GM19043 (cell line): ENCODE measurements at regions not wholly inside any gene's neighbourhood (a gene's known extent, or its start where the extent isn't known, plus 50 kb on each side); places are given as distances from the start of the nearest gene placed in this dataset.
"Not testable (repeated sequence)": the region's sequence is repeated elsewhere in the genome, so short reads cannot be mapped to it uniquely, and the experiment has no call there.

Source experiments
- ATAC-seq: cut with Tn5 transposase; IDR thresholded peaks from one replicate; pipeline ENCODE4 v1.9.1; 2021; ENCODE audit warnings: low read depth; ENCODE audit not compliant: unreplicated experiment

DNA sequence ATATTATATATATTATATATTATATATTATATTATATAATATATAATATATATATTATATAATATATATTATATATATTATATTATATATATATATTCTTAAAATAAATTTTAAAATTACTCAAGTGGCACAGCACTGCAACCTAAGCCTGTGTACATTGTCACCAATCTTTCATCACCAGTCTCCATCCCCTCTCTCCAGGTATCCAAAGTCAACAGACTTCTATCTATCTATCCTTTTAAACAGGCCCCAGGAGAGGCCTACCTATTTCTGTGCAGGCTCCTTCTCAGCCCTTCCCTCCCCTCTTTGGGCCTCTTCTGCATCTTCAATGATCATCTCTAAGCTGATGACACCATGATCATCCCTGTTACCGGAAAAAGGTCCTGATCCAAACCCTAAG is 111.7 kb downstream of the RHOU start:
- ATAC-seq: no peak

DNA sequence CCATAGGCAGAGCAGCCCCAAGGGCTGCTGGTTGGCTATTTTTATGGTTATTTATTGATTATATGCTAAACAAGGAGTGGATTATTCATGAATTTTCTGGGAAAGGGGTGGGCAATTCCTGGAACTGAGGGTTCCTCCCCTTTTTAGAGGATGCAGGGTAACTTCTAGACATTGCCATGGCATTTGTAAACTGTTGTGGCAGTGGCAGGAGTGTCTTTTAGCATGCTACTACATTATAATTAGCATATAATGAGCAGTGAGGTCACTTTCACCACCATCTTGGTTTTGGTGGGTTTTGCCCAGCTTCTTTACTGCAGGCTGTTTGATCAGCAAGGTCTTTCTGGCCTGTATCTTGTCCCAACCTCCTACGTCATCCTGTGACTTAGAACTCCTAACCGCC is 112.2 kb downstream of the RHOU start:
- not testable (repeated sequence) for ATAC-seq

DNA sequence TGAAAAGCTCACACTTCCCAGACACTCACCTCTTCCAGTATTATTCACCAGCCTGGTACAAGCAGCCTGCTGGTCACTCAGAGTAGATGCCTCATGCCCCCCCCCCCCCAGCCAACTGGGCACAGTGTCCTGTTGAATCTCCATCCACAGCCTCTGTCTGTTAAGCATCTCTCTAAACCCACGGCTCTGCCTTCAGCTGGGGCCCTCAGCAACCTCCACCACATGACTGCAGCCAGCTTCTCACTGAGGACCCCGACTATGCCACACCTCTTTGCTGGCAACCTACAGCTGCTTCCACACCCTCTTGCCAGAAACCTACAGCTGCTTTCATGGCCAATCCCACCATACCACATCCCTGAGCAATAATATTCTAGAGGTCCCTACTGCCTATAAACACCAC is 113.1 kb downstream of the RHOU start:
- no peak for ATAC-seq

DNA sequence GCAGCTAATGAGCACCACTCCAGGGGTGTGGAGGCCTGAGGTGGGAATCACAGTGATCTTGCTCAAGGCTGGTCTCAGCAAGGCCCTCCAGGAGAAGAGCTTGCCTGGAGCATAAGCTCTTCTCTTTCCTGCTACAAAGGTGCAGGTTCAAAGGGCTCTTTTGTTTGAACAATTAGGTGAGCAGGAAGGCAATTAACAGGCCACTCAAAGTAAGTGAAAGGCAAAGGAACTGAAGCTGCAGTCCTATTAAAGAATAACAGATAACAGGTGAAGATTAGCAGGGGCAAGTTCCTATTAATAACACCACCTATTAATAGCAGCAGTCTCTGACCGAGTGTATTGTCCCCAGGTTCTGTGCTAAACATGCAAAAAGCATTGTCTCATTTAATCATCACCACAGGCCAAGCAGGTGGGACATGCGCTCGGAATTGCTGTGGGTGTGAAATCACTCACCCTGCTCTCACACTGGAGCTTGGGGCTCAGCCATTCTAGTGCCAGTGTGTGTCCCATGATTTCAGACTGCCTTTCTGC is 113.8 kb downstream of the RHOU start:
- ATAC-seq: peak; percentile 81

DNA sequence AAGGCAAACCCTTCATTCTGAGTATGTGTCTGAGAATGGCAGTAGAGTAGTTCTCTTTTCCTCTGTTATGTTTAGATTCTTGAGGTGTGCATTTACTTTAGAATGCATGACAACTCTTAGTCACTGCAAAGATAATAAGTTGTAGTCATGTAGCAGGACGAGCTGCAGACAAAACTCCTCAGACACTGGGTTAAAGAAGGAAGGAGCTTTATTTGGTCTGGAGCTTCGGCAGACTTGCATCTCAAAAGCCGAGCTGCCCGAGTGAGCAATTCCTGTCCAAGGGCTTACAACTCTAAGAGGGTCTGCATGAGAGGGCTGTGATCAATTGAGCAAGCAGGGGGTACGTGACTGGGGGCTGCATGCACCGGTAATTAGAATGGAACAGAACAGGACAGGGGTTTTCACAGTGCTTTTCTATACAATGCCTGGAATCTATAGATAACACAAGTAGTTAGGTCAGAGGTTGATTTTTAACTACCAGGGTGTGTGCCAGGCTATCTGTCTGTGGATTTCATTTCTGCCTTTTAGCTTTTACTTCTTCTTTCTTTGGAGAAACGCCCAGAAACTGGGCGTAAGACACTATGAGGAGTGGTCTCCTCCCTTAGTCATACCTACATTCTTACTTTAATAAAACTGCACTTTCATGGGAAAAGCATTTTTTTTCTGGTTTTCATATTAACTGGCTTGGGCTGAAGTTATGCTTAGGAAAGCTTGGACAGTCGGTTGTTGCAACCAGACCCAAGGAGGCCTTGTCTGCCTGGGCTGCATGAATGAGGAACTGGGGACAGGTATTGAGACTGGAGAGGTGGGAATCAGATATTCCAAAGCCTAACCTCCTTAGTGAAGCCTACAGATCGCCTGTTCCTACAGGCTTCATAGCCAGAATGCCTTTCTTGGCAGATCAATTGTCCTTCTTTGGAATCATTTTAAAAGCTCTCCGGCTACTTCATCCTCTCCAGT is 115.1 kb downstream of the RHOU start:
- ATAC-seq: no peak

DNA sequence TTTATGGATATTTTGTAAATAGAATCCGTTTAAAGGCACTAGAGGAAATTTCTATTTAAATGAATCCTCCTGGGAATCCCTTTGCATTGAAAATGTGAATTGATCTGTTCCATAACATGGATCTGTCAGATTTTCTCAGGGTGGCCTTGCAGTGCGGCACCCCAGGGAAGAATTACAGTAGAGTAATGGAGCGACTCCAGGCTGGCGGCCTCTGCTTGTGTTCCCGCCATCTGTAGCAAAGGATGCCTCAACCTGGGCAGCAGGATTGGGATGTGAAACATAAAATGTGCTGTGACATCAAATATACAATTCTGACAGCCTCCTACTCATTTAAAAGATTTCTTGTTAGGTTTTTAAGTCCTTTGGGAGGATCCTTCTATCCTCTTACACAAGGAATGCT is 115.9 kb downstream of the RHOU start:
- no peak for ATAC-seq

DNA sequence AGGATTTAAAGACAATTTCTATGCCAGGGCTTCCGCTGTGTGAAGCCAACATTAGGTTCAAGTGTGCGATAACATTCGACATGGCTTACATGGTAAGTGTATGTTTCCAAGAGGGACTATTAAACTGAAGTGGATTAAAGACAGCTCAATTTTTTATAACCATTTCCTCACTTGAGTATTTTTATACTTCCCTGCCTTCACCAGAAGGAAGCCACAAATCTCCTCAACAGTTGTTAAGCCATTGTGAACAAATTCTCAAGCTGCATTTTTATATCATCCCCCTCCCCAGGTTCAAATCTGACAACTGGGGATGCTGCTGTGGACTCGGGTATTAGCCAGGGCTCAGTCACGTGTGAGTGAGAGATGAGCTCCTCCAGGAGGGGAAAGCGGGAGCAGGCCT is 116.3 kb downstream of the RHOU start:
- ATAC-seq: no peak

DNA sequence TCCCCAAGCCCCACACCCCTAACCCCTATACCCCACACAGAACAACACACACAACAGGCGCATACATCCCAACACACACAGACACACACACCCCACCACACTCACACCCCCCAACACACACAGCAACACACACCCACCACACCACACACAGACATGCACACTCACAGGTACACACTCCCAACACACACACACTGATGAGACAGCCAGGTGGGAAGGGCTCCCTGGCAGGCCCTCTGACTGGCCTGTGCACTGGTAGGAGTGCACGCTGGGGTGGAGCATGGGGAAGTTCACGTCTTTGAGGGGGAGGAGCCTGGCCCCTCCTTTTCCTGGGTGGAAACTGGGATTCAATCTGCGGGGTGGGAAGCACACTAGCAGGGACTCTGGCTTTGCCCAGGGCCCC is 116.7 kb downstream of the RHOU start:
- ATAC-seq: no peak

DNA sequence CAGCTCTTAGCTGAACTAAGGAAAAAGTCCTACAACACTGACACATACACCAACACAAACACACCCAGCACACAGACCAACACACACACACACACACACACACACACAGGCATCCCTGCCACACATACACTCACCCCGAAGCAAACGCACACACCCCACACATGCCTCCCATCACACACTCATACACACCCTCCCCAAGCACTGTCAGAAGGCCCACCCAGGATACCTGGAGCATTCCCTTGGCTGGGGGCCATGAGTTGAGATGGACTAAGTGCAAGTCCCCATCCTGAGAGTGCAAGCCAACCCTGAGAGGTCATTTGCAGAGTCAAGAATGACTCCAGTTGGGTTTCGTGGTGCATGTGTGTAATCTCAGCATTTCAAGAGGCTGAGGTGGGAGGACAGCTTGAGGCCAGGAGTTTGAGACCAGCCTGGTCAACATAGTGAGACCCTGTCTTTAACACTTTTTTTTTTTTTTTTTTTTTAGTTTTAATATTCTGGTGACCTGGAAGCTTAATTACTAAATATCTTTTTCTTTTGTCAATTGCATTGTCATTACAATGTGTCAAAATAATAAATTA is 117.3 kb downstream of the RHOU start:
- no peak for ATAC-seq

DNA sequence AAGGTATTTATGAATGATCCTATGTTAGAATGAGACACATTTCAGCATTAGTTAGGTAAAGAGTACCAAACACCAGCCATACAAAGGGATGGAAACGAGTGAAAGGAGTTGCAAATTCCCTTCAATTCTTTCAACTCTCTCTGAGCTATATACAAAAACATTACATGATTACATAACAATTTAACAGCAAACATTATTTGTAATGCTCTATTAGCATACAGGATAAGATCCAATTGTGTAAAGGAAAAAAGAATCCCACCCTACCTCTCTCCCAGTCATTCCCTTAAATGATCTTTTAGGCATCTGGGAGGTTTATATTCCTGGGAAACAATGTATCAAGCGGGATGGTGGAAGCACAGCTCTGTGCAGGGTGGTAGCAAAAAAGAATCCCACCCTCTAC is 117.9 kb downstream of the RHOU start:
- ATAC-seq: no peak

DNA sequence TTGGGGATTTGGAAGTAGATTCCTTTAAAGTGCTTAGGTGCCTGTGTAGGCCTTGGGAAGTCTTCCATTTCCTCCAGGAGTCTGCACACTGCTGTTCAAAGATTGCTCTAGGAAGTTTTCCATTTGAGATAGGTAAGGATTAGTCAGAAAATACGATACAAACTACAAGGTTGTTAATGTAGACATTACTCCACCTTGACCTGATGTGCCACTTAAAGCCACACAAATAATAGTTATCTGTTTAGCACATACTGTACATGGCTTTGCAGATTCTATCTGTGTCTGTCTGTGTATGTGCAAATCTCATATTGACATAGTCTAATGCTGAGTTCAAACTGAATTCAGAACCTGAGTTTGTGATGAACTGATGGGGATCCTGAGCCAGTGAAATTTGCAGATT is 118.4 kb downstream of the RHOU start:
- ATAC-seq: no peak

DNA sequence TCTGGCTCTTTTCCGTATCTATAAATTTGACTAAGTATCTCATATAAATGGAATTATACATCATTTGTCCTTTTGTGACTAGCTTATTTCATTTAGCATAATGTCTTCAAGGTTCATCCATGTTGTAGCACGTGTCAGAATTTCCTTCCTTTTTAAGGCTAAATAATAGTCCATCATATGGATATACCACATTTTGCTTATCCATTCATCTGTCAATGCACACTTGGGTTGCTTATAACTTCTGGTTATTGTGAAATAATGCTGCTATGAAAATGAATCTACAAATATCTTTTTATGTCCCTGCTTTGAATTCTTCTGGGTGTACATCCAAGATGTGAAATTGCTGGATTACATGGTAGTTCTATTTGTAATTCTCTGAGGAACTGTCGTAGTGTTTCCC is 119.6 kb downstream of the RHOU start:
- no peak for ATAC-seq

DNA sequence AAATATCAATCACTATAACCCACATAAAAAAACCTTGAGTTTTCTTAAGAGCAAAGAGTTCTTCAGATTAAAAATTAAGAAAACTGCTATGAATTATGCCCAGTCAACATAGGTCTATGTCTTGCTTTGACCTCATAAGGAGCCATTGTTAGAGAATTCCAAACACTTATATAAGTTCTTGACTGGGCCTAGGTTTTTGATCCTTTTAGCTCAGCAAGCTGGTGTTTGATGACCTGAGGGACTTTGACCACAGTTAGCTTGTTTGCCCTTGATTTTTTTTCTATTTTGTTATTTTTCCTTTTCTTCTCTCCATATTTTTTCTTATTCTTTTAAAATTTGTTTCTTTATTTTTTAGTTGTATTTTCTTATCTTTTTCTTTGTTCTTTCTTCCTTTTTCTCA is 122.3 kb downstream of the RHOU start:
- no peak for ATAC-seq

DNA sequence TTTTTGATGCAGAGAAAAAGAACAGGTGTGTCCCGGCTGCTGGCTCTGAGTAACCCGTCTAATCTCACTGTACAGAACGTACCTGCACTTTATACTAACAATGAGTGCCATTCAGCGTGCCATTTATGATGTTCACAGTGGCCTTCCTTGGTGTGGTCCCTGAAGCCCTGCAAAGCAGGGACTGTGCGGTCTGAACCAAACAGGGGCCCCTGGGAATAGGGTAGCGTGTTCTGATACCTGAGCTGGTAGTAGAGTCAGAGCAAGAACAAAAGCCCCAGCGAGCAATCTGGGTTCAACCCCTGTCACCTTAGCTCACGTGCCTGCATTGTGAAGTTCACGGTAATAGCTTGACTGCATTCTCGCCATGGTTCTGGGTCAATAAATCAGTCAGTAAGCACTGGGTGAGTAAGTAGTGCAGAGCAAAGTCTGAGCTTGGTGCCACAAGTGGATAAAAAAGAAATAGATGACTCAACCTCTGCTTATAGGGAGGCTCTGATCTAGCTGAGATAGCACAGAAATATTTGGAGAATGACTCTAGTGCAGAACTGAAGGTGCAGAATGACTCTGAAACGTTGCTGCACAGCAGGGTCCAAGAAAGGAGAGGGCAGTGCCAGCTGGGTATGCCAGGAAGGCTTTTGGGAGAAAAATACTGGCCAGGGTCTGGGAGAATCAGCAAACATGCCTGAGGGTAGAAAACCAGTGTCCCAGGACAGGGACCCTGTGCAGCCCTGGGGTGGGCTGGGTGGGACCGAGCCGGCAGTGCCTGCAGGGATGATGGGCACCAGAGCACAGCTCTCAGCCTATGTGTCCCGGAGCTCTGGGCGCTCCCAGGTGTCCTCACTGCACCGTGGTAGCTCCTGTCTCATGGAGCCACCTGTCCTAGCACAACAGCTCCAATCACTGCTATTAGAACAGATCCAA is 125.9 kb downstream of the RHOU start:
- ATAC-seq: no peak

DNA sequence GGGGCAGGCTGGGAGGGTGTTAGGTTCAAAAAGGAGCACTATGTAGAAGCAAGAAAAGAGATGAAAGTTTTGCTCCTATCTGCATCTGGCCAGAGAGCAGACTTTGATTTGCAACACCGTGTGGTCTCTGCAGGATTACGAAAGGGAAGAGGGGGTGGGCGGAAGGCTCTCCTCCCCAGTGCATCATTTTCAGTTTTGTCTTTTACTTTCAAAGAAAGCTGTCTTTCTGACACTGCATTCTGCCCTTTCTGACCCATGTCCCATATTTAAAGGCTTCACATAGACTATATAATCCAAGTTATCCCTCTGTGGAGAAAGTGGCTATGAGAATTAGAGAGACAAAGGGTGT is 126.5 kb downstream of the RHOU start:
- ATAC-seq: no peak

DNA sequence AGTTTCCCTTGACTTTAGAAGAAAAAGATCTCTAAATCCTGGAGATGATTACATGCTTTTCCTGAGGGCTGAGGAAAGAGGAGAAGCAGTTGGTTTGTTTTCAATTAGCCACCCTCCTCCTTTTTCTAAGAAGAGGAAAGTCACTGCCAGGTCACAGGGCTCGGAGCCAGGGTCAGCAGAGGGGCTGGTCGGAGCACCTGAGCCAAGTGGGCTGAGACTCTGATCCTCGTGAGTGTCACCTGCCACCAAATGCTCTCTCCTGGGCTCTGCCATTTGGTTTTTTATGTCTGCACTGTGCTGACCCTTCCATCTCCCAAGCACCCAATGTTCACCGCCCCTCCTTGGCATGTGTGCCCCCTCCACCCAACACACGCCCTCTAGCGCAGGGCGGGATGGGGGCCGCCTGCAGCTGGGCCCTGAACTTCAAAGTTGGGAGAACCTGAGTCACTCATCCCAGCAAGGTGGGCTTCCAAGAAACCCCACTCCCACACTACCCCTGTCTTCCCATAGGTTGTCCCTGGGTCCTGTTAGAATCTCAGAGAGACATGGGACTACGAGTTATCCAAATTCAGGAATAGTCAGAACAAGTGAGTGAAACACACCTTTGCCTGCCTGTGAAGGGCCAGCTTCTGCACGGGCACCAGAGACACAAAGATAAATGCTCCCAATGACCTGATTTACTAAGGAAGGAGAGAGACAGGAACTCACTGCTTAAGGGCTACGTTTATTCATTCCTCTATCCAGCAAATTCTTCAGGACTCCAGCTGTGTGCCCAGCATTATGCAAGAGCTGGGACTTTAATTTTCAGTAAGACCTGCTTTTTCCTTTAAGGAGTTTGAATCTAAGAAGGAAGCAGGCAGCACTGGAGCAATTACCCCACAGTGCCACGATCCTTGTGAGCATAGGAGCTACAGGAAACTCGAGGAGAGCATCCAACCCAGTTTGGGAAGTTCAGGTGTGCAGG is 127.5 kb downstream of the RHOU start:
- no peak for ATAC-seq

DNA sequence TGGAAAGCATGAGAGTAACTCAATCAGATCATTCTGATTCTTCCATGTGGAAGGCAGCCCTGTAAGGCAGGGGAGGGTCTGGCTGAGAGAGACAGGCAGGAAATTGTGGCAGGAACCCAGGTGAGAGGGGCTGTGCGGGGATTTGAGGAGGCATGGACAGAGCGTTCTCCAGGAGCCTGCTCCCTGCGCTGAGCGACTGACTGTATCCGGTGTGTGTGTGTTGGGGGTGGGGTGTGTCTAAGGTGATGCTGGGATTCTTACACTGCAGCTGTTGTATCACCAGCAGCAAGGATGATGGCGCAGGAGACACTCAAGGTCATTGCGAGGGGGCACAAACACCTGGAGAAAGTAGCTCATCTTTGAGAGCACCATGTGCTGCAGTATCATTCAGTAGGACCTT is 128.5 kb downstream of the RHOU start:
- no peak for ATAC-seq

DNA sequence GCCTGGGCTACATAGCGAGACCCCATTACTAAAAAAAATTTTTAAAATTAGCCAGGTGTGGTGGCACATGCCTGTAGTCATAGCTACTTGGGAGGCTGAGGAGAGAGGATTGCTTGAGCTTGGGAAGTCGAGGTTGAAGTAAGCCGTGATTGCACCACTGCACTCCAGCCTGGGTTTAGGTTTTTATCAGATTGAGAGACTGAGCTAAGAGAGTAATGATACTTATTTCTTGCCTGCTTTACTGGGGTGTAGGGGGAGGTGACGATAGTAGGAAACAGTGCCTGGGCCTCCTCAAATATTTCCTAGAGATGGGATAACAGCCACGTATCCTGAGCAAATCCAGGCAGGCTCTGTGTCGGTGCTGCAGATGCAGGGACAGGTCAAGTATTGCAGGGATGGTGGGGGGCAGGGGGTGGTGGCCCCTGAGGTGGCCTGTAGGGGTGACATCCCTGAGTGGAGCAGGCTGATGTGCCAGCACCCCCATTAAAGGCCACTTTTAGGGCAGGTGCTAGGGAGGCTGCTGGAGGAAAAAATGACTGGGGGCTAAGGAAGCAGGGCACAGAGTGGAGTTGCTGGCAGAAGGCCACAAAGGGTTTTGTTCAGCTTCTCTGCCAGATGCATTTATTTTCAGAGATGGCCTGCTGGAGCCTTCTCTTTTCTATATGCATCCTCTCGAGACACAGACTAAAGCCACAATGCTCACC is 130.5 kb downstream of the RHOU start:
- no peak for ATAC-seq

DNA sequence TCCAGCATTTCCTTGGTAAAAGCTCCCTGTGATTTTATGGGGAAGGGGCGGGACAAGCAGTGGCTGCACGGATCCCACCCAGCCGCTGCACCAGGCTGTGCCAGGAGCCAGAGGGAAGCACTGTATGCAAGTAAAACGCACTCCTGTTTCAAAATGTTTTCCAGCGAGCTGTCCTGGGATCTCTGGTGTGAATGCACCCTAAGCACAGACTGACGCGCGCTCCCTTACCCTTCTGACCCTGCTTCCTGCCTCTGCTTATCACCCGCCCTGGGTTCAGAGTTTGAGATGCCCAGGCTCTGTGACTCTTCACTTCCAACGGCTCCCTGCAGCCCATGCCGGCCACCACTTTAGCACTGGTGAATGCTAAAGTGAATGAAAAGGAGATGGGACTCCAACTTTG is 131.2 kb downstream of the RHOU start:
- no peak for ATAC-seq
